Common myeloid progenitor, CD34-positive (primary cell): ENCODE measurements at regions not wholly inside any gene's neighbourhood (a gene's known extent, or its start where the extent isn't known, plus 50 kb on each side); places are given as distances from the start of the nearest gene placed in this dataset.
"Not testable (repeated sequence)": the region's sequence is repeated elsewhere in the genome, so short reads cannot be mapped to it uniquely, and the experiment has no call there.

ENCODE experiments used
- CTCF ChIA-PET: fragments of 350-600 bp; sonication (Branson Sonifier 250); formaldehyde crosslinking; loops from one replicate; lab custom pipeline; 2021; ENCODE audit warnings: antibody characterized with exemption; lab: Charles Lee
- POLR2A ChIA-PET: fragments of 350-600 bp; sonication (Branson Sonifier 250); formaldehyde crosslinking; loops from one replicate; lab custom pipeline; 2021; ENCODE audit warnings: antibody characterized with exemption; lab: Charles Lee
- DNase-seq, 3 donors: peaks; one replicate each; pipeline versions ENCODE4 v3.0.0 to v3.0.0-alpha.2; 2013
- H3K27ac ChIP-seq, 2 experiments: 1 replicate in 1 of 2; 2 replicates in 1 of 2; pipeline ENCODE4 v1.7.0; 2013; ENCODE audit warnings: inconsistent platforms in 2 of 2, low read length in 2 of 2, mild to moderate bottlenecking in 2 of 2, low read depth in 1 of 2, moderate library complexity in 1 of 2; ENCODE audit not compliant: severe bottlenecking in 2 of 2, insufficient read depth in 1 of 2, poor library complexity in 1 of 2
- H3K27me3 ChIP-seq, 5 experiments: replicated peaks in 2 of 5; 1 replicate in 3 of 5; 2 replicates in 2 of 5; pipeline versions ENCODE4 v1.6.1 to v1.7.0; 2013; ENCODE audit warnings: low read length in 4 of 5, mild to moderate bottlenecking in 2 of 5, moderate library complexity in 2 of 5, inconsistent platforms in 1 of 5; ENCODE audit not compliant: insufficient read depth in 5 of 5, control insufficient read depth in 4 of 5
- H3K36me3 ChIP-seq, 4 experiments: 1 replicate in 2 of 4; 2 replicates in 2 of 4; pipeline versions ENCODE4 v1.6.1 to v1.7.0; 2013; ENCODE audit warnings: low read length in 3 of 4, control low read depth in 1 of 4, mild to moderate bottlenecking in 1 of 4; ENCODE audit not compliant: control insufficient read depth in 4 of 4, insufficient read depth in 4 of 4
- H3K4me1 ChIP-seq, 4 experiments: 1 replicate in 3 of 4; 2 replicates in 1 of 4; pipeline versions ENCODE4 v1.6.1 to v1.7.1; 2013; ENCODE audit warnings: low read length in 3 of 4, mild to moderate bottlenecking in 3 of 4, control low read depth in 1 of 4, inconsistent platforms in 1 of 4, moderate library complexity in 1 of 4; ENCODE audit not compliant: control insufficient read depth in 4 of 4, insufficient read depth in 4 of 4; ENCODE audit errors: control extremely low read depth in 1 of 4
- H3K4me3 ChIP-seq, 7 experiments: 1 replicate in 4 of 7; 2 replicates in 3 of 7; pipeline versions ENCODE4 v1.5.1 to v1.7.0; 2013; ENCODE audit warnings: mild to moderate bottlenecking in 7 of 7, low read length in 6 of 7, moderate library complexity in 6 of 7, inconsistent platforms in 2 of 7, low read depth in 2 of 7, control low read depth in 1 of 7; ENCODE audit not compliant: insufficient read depth in 4 of 7, control insufficient read depth in 1 of 7; ENCODE audit errors: extremely low read depth in 1 of 7
- H3K9me3 ChIP-seq, 5 experiments: 1 replicate in 4 of 5; 2 replicates in 1 of 5; pipeline versions ENCODE4 v1.6.1 to v1.7.1; 2013; ENCODE audit warnings: low read length in 4 of 5, mild to moderate bottlenecking in 2 of 5, inconsistent platforms in 1 of 5, low read depth in 1 of 5, moderate library complexity in 1 of 5; ENCODE audit not compliant: control insufficient read depth in 4 of 5, insufficient read depth in 2 of 5; ENCODE audit errors: control extremely low read depth in 1 of 5
- whole genome bisulfite sequencing: methylation state at CpG from one replicate; pipeline ENCODE4 v1.1.5; 2013; ENCODE audit not compliant: insufficient coverage; 5-methylcytosine and 5-hydroxymethylcytosine counted together

DNA sequence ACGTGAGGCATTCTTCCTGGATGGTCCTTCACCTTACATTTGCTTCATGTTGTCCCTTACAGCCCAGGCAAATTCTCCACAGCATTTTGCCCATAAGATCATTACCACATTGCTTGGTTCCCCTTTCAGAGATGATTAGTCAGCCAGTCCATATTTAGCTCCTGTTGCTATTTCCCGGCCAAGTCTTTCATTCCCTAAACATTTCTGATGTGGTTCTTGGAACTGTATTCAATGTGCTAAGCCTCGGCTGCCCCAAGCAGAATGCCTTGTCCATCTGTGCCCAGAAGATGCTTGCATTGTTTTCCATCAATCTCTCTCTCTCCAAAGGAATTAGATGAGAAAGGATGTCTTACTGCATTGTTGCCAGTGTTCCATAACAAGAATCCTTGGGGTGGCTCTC is 420.9 kb upstream of the CAMK1G start:
- WGBS: 90% methylated on average over 3 of the region's 3 CpGs
- POLR2A ChIA-PET: no interaction called here
- CTCF ChIA-PET: no interaction called here

DNA sequence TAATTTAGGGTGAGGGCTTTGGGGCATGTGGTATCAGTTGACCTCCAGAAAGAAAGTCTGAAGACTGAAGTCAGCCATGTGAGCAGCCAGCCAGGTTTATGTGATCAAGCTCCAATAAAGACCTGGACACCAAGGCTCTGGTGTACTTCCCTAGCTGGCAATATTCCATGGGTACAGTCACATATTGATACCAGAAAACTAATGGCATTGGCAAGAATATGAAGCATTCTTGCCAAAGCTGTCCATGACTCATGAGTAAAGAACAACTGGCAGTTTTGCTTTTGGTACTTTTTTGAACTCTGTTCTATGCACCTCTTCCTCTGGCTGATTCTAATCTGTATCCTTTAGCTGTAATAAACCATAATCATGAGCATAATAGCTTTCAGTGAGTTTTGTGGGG is 415.3 kb upstream of the CAMK1G start:
- ChIA-PET POLR2A (no interaction called here), CTCF (no interaction called here)

More for the DNA sequence above, 420.9 kb upstream of the CAMK1G start:
- Histone ChIP-seq H3K4me3 (no peak overlapping the region), H3K27ac (no peak overlapping the region), H3K9me3 (no peaks in the 10 kb centered on the region), H3K27me3 (no peaks in the 10 kb centered on the region), H3K4me1 (no peaks in the 10 kb centered on the region), H3K36me3 (no peaks in the 10 kb centered on the region)
- DNase-seq: no peak

DNA sequence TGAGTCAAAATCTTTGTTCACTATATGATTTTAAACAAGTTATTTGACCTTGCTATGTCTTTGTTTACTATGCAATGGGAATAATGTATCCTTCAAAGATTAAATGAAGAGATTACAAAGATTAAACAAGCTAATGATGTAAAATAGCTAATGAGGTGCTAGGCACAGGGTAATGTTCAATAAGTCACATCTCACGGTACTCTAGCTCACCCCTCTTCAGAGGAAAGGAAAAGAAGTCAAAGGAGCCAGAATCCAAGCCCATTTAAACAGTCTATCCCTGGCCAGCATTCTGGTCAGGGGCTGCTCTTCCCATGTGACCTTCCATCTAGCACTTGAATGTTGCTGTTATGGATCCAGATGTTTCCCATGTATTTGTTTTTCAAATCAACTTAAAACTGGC is 412.4 kb upstream of the CAMK1G start:
- no peak for DNase-seq
- ChIA-PET CTCF (no interaction called here), POLR2A (no interaction called here)
- H3K4me3 ChIP-seq: no peak overlapping the region
- H3K27ac ChIP-seq: no peak overlapping the region
- no peaks in the 10 kb centered on the region for H3K36me3 ChIP-seq
- peaks cover 0 to 4% (median 2%) of the 10 kb centered on the region in 5 experiments for H3K9me3 ChIP-seq
- H3K4me1 ChIP-seq: no peaks in the 10 kb centered on the region
- WGBS: 0% methylated on average over 1 of the region's 1 CpG
- peaks cover 0 to 2% (median 0%) of the 10 kb centered on the region in 5 experiments for H3K27me3 ChIP-seq

More for the DNA sequence above, 415.3 kb upstream of the CAMK1G start:
- H3K4me1 ChIP-seq: no peaks in the 10 kb centered on the region
- H3K9me3 ChIP-seq: no peaks in the 10 kb centered on the region
- no peak overlapping the region for H3K4me3 ChIP-seq
- H3K27ac ChIP-seq: no peak overlapping the region
- peaks cover 0 to 2% (median 0%) of the 10 kb centered on the region in 5 experiments for H3K27me3 ChIP-seq
- no peak for DNase-seq
- H3K36me3 ChIP-seq: no peaks in the 10 kb centered on the region

DNA sequence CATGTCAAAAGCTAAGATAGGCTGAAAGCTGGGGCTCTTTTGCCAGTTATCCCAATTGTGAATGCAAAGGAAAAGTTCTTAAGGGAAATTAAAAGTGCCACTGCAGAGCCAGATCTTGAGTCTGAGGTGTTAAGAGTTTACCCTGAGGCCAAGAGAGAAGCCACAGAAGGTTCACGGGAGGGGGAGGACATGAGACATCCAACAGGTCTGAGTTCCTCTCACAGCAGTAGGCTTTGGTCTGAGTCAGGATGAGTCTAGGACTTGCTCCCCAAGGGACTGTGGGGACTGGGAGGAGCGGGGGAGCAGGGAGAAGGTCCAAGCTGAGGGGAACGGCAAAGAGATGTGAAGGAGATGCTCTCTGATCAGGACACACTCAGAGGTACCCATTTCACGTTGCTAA is 411.2 kb upstream of the CAMK1G start:
- H3K27ac ChIP-seq: no peak overlapping the region
- 98% methylated on average over 4 of the region's 4 CpGs for WGBS
- H3K27me3 ChIP-seq: peaks cover 0 to 2% (median 0%) of the 10 kb centered on the region in 5 experiments
- H3K4me3 ChIP-seq: no peak overlapping the region
- no peaks in the 10 kb centered on the region for H3K4me1 ChIP-seq
- ChIA-PET POLR2A (no interaction called here), CTCF (no interaction called here)
- DNase-seq: no peak
- no peaks in the 10 kb centered on the region for H3K36me3 ChIP-seq
- H3K9me3 ChIP-seq: peaks cover 0 to 6% (median 2%) of the 10 kb centered on the region in 5 experiments

DNA sequence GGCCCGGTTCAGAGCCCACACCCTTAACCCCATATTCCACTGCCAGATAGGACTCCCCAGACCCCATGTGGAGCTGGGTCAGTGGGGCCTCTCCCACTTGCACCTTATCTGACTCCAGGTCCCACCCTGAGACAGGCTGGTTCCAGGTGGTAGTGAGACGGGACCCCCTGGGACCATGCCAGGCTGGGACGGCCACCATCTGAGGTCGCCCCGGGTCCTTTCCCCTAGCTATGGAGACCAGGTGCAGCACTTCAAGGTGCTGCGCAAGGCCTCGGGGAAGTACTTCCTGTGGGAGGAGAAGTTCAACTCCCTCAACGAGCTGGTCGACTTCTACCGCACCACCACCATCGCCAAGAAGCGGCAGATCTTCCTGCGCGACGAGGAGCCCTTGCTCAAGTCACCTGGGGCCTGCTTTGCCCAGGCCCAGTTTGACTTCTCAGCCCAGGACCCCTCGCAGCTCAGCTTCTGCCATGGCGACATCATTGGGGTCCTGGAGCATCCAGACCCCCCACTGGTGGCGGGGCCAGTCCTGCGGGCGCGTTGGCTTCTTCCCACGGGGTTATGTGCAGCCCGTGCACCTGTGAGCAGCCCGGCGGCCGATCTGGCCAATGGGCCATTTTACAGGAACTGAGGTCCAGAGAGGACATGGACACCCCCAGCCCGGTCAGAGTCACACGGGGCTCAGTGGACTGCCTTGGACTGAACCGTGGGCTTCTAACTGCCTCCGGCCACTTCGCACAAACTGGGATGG is 410.5 kb upstream of the CAMK1G start:
- H3K27me3 ChIP-seq, H3K9me3 ChIP-seq, H3K4me3 ChIP-seq, H3K4me1 ChIP-seq, DNase-seq, H3K36me3 ChIP-seq, H3K27ac ChIP-seq, CTCF ChIA-PET: not testable (repeated sequence)
- 93% methylated on average over 27 of the region's 31 CpGs for WGBS
- POLR2A ChIA-PET: interaction anchor here (0.6 kb wide), 1 partner anchor 858 kb away, joined by 3 read pairs; no protein-coding TSS in a partner anchor

DNA sequence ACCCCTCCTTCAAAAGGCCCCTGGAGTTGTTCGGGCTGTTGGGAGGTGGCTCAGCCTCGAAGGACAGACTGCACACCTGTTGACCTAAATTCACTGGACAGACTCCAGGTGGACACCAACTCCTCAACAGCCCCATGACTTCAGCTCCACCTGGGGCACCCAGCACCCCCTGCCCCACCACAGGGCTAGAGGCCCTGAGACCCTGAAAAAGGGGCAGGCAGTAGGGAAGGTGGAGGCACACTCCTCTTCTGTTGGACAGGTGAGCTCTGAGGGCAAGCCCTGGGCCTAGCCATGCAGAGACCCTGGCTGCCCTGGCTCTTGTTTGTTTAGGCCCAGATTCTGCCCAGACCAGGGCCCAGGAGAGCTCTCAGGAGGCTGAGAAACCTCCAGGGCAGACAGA is 409.7 kb upstream of the CAMK1G start:
- CTCF ChIA-PET, H3K36me3 ChIP-seq, H3K4me1 ChIP-seq, POLR2A ChIA-PET, H3K27me3 ChIP-seq, DNase-seq, H3K27ac ChIP-seq, H3K9me3 ChIP-seq, H3K4me3 ChIP-seq: not testable (repeated sequence)
- 94% methylated on average over 2 of the region's 2 CpGs for WGBS

DNA sequence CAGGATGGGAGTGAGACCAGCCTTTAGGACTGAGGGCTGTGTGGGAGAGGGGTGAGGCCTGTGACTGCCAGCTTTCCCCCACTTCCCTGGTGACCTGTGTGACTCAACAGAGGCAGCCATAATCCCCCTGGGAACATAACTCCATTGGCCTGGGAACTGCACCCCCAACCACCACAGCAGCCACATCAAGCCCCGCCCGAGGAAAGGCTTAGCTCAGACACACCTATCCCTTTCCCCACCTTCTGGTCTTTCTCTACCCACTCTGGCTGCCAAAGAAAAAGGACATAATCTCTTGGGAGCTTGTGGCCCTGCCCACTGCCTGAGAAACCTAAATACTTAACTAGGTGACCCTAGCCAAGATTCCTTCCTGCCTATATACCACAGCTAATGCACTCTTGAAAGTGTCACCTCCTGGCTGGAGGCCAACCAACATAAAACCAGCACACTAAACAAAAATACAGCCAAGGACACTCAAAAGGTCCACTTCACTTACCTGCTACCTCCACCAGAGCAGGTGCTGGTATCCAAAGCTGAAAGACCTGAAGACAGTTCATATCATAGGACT is 406.6 kb upstream of the CAMK1G start:
- no peaks in the 10 kb centered on the region for H3K36me3 ChIP-seq
- no peaks in the 10 kb centered on the region for H3K27me3 ChIP-seq
- ChIA-PET POLR2A (no interaction called here), CTCF (interaction anchor here (1.7 kb wide), 1 partner anchor 25 kb away, joined by 6 read pairs; no protein-coding TSS in a partner anchor)
- 100% methylated on average over 2 of the region's 2 CpGs for WGBS
- H3K4me3 ChIP-seq: no peak overlapping the region
- DNase-seq: no peak
- peaks cover 0 to 6% (median 2%) of the 10 kb centered on the region in 5 experiments for H3K9me3 ChIP-seq
- no peaks in the 10 kb centered on the region for H3K4me1 ChIP-seq
- no peak overlapping the region for H3K27ac ChIP-seq
